GM18519 (cell line): ENCODE measurements at regions not wholly inside any gene's neighbourhood (a gene's known extent, or its start where the extent isn't known, plus 50 kb on each side); places are given as distances from the start of the nearest gene placed in this dataset.
"Not testable (repeated sequence)": the region's sequence is repeated elsewhere in the genome, so short reads cannot be mapped to it uniquely, and the experiment has no call there.

Experiments used
- ATAC-seq: cut with Tn5 transposase; IDR thresholded peaks from one replicate; pipeline ENCODE4 v1.9.1; 2021; ENCODE audit warnings: mild to moderate bottlenecking, moderate library complexity; ENCODE audit not compliant: unreplicated experiment, low FRiP score

- ATAC-seq = not testable (repeated sequence)
Measured at GRCh38 chr14:45634651-45635441, 381.8 kb upstream of the MIS18BP1 start.

- ATAC-seq = no peak
Measured at GRCh38 chr14:45633220-45633984, 380.4 kb upstream of the MIS18BP1 start.

- ATAC-seq = no peak
Measured at GRCh38 chr14:45621731-45622130, 368.7 kb upstream of the MIS18BP1 start.

GRCh38 chr14:45619831-45620230 lies 366.8 kb upstream of the MIS18BP1 start:
- no peak for ATAC-seq

GRCh38 chr14:45610318-45610717 lies 357.3 kb upstream of the MIS18BP1 start:
- ATAC-seq = no peak

- no peak for ATAC-seq
Measured at GRCh38 chr14:45587142-45587541, 334.1 kb upstream of the MIS18BP1 start.

- ATAC-seq = no peak
Measured at GRCh38 chr14:45559626-45560025, 306.6 kb upstream of the MIS18BP1 start.

GRCh38 chr14:45558183-45558582 lies 305.2 kb upstream of the MIS18BP1 start:
- no peak for ATAC-seq

- no peak for ATAC-seq
Measured at GRCh38 chr14:45553981-45554380, 301.0 kb upstream of the MIS18BP1 start.

- ATAC-seq = not testable (repeated sequence)
Measured at GRCh38 chr14:45551240-45551820, 298.3 kb upstream of the MIS18BP1 start.

- ATAC-seq = no peak
Measured at GRCh38 chr14:45531022-45531421, 278.0 kb upstream of the MIS18BP1 start.

- ATAC-seq = no peak
Measured at GRCh38 chr14:45526715-45527549, 273.9 kb upstream of the MIS18BP1 start.

- no peak for ATAC-seq
Measured at GRCh38 chr14:45519766-45520165, 266.8 kb upstream of the MIS18BP1 start.

GRCh38 chr14:45492876-45493275 lies 239.9 kb upstream of the MIS18BP1 start:
- ATAC-seq = no peak

- no peak for ATAC-seq
Measured at GRCh38 chr14:45491914-45492313, 238.9 kb upstream of the MIS18BP1 start.

- ATAC-seq = no peak
Measured at GRCh38 chr14:45486599-45486998, 233.6 kb upstream of the MIS18BP1 start.

- ATAC-seq = no peak
Measured at GRCh38 chr14:45467023-45467422, 214.0 kb upstream of the MIS18BP1 start.

- no peak for ATAC-seq
Measured at GRCh38 chr14:45434221-45434620, 181.2 kb upstream of the MIS18BP1 start.

- ATAC-seq = peak; percentile 87
Measured at GRCh38 chr14:45426685-45427282, 173.8 kb upstream of the MIS18BP1 start.

- no peak for ATAC-seq
Measured at GRCh38 chr14:45406942-45407341, 153.9 kb upstream of the MIS18BP1 start.
